Posterior cingulate gyrus (tissue), 11 donors: ENCODE measurements at regions not wholly inside any gene's neighbourhood (a gene's known extent, or its start where the extent isn't known, plus 50 kb on each side); places are given as distances from the start of the nearest gene placed in this dataset.

ENCODE experiments used
- DNase-seq, 10 donors: peaks; one replicate each; pipeline versions ENCODE4 v3.0.0 to v3.0.0-alpha.2; 2020 to 2021; ENCODE audit warnings: mixed read lengths in 3 of 10
- intact Hi-C: fragments of 100-400 bp; cut with DNase I; formaldehyde crosslinking; loops from one replicate; pipeline ENCODE4 v1.15.1; 2023

DNA sequence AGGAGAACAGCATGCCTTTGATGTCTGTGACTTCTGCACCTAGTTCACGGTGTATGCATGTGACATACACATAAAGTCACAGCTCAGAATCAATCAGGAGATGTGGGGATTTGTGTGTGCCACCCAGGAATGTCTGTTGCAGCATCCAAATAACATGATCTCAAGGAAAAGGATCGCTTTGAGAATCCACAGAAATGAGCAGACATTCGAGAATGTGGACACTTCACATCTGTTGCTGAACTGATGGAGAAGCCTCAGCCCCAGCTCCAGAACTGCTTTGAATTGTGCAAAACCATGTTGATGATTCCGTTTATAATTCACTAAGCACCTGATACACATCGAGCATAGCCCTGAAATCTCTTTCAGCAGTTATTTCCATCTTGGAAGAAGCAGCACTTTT, 208.6 kb downstream of the CMPK2 start:
- DNase-seq: no peak
- intact Hi-C loops: no loop called here

DNA sequence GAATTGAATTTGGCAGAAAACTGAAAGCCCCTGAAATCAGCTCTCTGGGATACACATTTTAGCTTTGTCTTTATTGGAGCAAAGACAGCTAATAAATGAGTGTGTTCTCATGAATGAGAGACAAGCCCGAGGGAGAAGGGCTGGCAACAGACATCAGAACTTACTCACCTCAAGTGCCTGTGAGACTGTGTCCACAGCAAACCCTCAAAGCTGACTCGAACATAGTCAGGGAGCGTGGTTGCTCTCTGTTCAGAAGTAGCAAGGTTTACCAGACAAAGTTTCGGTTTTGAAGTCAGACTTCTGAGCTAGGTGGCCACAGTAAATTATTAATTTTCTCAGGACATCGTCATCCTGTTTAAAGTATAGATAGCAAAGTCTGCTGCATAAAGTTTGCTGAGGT, 207.9 kb downstream of the CMPK2 start:
- no peak for DNase-seq
- intact Hi-C loops: no loop called here

DNA sequence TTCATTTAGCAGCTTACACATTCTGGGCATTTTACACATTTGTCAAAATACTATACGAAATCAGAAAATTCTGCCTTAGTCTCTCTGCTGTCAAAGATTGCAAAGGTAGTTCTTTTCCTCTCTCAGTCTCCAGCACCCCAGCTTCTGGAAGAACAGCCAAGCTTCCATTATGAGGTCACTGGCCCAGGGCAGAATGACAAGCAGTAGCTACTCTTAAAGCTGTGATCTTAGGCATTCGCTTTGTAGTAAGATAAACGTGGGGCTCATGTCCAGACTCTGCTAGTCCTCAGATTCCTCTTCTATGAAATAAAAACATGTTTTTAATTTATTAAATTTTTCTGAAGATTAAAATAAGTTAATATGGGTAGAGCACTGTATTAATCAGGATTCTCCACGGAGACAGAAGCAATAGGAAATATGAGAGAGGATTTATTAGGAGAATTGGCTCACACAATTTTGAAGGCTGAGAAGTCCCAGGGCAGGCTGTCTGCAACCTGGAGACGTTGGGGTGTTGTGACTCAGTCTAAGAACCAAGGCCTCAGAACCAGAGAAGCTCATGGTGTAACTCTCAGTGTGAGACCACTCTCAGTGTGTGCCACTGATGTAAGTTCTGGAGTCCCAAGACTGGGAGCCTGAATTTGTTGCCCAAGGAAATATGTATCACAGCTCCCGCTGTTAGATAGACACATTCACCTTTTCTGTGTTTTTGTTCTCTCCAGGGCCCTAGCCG, 201.2 kb downstream of the CMPK2 start:
- no peak for DNase-seq
- intact Hi-C loops: no loop called here

DNA sequence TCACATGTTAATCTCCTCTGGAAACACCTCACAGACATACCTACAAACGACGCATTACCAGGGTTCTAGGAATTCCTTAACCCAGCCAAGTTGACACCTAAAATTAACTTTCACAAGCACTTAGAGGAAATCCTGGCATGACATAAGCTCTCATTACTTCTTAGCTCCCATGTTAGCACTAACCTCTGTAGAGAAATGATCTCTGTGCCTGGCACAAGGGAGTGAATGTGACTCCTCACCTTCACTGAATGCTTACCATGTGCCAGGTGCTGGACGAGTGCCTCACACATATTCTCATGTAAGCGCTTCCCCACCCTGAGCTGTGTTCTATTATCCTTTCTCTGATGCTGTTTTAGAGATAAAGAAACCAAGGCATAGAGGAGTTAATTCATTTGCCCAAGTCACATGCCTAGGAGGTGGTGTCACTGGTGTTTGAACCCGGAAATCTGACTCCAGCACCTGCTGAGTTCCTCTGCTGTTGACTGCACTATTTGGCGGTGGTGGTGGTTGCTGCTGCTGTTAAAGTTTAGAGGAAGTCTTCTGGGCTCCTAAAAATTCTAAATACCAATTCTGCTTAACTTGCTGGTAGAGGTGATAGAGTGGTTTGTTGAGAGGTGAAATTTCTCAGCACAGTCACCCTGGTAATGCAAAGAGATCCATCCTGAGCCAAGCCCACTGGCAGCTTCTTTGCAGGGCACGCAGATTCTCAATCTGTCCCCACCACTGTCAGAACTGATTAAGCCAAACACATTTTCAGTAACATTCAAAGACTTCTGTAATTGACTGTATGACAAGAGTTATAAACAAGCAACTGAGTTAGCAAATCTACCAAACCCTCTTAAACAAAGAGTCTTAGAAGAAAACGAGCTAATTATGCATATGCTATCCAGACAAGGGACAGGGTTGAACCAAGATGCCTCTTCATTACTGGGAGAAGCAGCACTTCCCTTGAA, 200.3 kb downstream of the CMPK2 start:
- no peak for DNase-seq
- intact Hi-C loops: no loop called here

DNA sequence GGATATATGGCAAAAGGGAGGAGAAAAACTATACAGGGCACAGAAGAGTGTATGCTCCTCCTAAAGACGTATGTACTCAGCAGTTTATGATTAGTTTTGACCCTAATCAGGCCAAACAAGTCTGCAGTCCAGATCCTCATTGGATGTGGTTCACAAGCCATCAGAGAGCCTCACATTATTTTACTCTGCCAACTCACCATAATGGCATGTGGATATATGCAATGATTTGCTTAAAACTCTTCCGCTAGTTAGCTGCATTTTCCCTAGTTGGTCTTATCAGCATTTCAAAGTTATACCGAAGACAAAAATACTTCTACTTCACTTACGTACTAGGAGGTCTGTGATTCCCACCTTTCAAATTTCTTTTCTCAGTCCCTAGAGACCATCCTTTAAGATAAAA, 198.4 kb downstream of the CMPK2 start:
- no peak for DNase-seq
- intact Hi-C loops: no loop called here

DNA sequence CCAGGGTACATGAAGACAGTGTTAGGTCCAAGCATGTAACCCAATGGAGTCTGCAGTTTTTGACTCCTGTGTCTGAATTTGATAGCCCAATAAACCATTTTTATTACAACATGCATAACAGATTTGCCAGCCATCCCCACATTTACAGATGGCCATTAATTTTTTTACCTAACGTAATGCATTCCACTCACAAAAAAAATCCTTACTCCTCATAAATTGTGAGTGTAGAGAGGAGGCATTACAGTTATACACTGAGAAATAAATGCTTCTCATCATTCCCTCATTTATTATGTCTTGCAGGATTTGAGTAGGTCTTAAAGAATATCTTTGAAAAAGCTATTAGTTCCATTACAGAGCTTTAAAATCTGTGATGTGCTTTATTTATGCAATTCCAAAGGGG, 193.8 kb downstream of the CMPK2 start:
- DNase-seq: no peak
- intact Hi-C loops: no loop called here

DNA sequence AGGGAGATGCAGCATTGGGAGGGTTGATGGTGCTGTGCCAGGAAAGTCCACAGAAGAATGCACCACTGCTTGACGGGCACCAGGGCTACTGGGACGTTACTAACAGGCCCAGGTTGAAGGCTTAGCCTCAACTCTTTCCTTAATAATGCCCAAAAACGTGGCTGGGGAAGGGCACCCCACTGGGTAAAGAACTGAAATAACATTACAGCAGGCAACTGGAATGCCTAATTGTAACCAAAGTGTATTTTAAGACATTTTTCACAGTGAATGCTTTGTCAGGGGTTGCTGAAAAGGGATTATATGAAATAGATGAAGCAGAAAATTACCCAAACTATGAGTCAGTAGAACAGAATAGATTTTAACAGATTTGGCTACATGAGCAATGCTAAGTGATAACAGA, 191.3 kb downstream of the CMPK2 start:
- DNase-seq: no peak
- intact Hi-C loops: no loop called here

DNA sequence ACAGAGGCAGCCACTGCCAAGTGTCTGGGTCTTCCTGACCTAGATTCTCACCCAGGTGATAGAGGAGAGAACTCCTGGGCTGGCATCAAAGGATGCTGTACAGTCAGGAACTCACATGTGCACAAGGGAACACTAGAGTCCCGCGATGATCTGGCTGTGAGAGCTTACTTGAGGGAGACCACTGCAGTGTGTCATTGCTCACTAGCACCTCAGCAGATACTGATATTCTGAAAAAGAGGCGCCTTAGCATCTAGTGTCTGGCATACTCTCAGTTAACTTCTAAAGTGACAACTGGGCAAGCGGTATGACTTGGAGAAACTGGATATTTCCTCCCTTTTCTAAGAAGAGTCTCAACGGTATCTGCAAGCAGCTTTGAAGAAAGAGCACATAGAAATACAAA, 189.9 kb downstream of the CMPK2 start:
- no peak for DNase-seq
- intact Hi-C loops: no loop called here

DNA sequence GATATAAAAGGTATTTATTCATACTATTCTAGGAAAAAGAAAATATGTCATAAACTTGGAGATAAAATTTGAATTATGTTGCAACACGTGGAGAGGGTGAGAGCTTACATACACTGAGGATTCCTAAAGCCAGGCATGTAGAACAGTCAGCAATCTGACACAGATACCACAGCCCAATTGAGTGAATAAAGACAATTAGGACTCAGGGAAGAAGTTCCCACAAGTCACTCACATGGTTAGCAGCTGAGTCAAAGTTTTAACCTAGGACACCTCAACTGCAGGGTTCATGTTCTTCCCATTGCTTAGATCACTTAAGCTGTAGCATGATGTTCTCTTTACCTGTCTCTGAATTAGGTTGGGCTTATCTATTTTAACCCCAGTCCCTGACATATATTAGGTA, 189.5 kb downstream of the CMPK2 start:
- no peak for DNase-seq
- intact Hi-C loops: no loop called here

DNA sequence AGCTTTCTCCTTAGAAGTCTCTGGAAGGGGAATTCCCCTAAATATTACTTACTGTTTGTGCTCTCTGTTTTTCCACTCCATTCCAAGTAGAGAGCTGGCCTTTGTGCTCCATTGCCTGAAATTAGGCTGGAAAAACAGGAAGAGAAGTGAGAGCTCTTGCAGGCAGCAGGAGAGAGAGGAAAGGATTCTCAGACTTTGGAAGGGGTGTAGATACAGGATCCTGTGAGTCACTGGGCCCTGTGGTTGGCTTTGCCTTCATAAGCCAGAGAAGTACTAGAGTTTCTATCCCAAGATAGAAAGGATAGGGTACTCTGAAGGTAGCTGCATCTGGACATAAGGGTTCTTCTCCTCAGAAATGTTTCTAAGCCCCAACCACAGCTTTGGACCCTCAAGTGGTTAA, 188.9 kb downstream of the CMPK2 start:
- intact Hi-C loops: no loop called here
- DNase-seq: no peak

DNA sequence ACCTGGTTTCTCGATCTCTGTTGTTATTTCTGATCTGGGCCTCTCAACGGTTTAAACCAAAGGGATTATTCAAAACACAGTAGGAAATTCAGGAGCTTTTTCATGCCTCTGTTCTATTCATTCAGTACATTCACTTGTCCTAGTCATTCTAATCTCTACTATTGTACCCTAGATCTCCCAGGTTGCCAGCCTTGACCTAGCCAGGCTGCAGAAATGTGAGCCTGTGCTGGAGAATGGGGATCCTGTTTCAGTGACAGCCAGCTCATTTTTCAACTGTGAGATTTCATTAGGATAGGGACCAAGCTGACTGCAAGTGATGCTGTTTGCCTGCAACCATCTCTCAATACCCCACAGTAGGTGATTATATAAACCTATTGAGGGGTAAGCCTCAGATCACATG, 186.2 kb downstream of the CMPK2 start:
- DNase-seq: no peak
- intact Hi-C loops: no loop called here

DNA sequence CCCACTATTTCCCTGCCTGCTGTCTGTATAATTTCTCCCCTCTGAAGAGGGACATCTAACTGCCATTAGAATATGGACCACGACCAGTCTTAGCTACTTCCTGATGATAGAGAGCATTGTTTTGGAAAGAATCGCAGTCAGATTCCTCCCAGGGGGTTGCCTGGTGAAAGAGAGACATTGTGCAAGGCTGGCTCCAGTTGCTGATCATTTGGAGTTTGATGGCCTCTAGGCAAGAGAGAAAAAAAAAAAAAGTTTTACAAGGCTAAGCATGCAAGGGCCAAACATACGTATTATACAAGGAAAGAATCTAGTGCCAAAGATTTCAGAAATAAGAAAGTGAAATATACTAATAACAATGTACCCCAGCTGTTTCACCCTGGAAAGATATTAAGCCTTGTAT, 182.2 kb downstream of the CMPK2 start:
- intact Hi-C loops: no loop called here
- DNase-seq: no peak

DNA sequence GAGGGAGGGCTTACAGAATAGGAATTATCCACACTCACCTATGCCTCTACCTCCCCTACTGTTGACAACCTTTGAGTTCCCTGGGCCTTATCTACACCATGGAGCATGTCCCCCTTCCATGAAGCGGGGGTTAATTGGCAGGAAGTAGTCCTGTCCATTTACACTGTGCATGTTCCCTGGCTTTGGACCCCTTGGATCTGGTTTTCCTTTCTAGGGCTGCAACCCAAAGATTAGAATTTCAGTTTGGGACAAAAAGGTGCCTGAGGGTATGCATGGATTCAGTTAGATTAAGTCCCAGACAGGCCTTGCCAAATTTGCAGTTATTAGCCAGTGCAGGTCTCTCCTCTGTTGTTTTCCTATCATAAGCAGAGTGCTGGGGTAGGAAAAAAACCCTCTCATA, 180.3 kb downstream of the CMPK2 start:
- intact Hi-C loops: no loop called here
- no peak for DNase-seq

DNA sequence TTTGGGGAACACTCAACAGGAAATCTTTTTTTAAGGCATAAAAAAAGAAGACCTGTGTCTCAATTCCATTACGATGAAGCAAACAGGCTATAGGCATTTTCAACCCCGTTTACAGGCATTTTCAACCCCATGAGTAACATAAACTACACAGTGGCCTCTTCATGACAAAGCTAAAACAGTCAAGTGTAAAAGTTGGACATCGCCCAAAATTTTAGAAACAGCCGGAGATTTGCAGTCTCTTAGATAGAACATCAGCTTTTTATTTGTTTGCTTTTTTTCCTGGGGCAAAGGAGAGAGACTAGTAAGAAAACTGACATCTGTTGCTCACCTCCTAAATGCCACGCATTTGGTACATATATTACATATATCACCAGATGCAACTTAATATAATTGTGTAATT, 173.7 kb downstream of the CMPK2 start:
- DNase-seq: no peak
- intact Hi-C loops: no loop called here

DNA sequence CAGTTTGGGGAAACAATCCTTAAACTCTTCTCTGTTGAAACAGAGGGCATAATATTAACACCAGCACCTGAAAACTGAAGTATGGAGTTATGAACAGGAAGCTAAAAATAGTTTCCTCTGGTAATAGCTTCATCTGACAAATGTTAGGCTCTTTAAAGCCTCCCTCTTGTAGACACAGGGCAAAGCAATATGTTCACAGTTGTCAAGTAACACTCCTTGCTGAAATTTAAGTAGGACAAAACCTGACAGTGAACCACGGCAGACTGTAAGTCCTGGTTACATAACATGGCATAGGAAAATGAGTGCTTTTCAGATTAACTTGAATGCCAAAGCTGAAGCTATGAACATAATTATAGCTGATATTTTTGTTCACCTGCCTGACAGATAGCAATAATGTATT, 172.9 kb downstream of the CMPK2 start:
- no peak for DNase-seq
- intact Hi-C loops: no loop called here

DNA sequence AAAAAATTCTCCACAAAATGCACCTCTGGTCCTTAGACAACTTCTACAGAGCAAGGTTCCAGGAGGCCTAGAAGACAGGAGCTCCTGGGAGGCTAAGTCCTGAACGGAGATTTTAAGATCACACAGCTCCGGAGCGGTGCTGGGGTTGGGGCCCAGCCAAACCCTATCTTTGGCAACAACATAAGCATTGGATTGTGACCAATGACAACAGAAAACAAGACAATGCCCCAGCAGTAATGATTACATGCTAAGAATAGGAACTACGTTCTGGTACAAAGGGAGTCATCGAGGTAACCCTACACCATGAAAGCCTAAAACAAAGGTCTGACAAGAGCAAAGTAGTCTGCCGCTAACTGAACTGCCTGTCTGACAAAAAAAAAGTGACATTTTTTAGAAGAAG, 171.2 kb downstream of the CMPK2 start:
- intact Hi-C loops: no loop called here
- DNase-seq: no peak

DNA sequence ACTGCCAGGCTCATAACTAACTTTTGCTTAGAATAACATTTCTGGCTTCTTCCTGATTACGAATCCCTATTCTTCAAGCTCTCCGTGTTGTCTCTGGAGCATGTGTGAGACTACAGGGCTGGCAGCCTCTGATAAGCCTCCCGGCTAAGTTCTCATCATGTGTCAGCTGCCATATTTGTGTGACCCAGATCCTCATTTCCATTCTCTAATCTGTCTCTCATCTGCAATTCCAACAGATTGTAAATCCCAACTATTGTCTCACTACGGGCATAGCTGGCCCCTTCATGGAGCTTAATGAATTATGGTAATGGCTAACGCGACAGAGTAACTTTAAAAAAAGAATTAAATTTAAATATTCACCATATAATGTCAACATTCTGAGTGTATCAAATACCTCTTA, 165.4 kb downstream of the CMPK2 start:
- no peak for DNase-seq
- intact Hi-C loops: no loop called here

DNA sequence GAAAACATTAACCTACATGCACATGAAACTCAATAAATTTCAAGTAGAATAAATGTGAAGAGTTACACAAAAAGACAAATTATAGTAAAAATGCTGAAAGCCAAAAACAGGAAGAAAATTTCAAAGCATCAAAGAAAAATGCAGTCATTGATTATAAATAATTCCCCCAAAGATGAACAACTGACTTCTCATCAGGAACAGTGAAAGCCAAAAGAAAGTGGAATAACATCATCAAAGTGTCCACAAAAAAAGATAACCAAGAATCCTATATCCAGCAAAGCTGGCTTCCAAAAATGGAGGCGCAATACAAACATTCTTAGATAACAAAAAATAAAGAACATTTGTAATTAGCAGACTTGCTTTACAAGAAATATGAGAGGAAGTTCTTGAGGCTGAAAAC, 161.6 kb downstream of the CMPK2 start:
- intact Hi-C loops: no loop called here
- no peak for DNase-seq

DNA sequence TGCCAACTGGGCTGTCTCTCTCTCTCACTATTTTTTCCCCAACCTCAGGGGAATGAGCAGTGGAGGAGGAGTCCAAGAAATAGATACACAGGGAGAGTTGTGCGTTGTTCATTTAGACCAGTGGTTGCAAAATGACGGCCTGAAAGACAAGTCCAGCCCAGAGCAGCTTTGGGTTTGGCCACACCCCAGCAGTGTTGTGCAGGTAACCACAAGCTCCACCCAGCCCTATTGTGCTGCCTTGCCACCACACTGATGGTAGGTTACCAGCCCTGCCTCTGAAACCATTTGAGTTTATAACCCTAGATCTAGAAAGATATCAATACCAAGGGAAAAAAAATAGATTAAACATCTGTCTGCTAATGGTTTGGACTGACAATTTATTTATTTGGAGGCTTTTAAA, 144.3 kb downstream of the CMPK2 start:
- intact Hi-C loops: no loop called here
- DNase-seq: no peak

DNA sequence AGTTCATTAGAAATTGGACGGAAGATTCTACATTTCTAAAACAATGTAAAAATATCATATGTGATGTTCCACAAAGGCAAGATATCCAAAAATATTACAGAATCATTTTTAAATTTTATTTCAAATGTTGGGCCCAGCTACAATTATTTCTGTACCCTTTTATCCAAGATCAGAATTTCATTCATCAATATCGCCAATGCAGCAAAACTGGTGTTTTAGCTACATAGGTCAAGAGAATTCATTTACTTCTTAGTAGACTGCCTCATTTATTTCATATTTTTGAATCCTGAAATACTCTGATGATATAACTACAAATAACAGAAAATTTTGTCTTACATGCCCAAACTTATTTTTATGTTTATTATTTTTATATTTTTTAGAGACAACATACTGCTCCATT, 143.1 kb downstream of the CMPK2 start:
- intact Hi-C loops: no loop called here
- DNase-seq: no peak

DNA sequence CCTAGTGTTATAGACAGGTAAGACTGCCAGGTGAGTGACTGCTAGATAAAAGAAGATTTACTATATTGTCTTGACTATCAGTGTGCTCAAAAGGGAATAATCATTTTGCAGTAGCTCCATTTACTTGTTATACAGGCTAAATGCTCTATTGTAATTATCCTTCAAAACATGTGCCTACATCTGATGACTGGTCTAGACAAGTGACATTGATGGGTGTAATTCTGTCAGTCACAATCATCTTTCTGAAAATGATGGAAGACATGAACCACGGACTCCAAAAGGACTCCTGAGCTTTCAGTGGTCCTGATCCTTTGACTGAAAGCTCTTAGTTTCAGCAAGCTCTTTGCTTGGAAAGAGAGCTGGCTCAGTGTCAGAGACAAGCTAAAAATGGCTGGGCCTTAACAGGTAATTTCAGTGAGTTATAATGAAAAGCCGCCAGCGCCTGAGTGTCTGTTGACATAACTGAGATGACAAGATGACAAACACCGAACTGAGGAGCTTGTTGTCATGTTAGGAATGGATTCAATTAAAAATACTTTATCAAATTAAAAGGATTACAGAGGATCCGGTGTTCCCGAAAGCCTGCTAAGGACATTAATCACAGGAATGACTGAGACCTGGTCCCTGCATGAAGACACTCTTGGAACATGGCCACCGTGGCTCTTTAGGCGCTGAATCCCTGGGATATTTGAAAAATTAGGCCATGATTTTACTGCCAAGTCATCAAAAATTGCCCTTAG, 141.7 kb downstream of the CMPK2 start:
- intact Hi-C loops: no loop called here
- DNase-seq: no peak
